HG02973 (cell line): ENCODE measurements at regions not wholly inside any gene's neighbourhood (a gene's known extent, or its start where the extent isn't known, plus 50 kb on each side); places are given as distances from the start of the nearest gene placed in this dataset.
"Not testable (repeated sequence)": the region's sequence is repeated elsewhere in the genome, so short reads cannot be mapped to it uniquely, and the experiment has no call there.

ENCODE experiments used
- ATAC-seq: cut with Tn5 transposase; IDR thresholded peaks from one replicate; pipeline ENCODE4 v1.9.1; 2021; ENCODE audit warnings: moderate library complexity; ENCODE audit not compliant: unreplicated experiment

GRCh38 chr10:10734356-10735064 is 283.2 kb upstream of the CELF2 start:
- no peak for ATAC-seq

GRCh38 chr10:10745291-10745690 is 272.4 kb upstream of the CELF2 start:
- ATAC-seq = no peak

DNA sequence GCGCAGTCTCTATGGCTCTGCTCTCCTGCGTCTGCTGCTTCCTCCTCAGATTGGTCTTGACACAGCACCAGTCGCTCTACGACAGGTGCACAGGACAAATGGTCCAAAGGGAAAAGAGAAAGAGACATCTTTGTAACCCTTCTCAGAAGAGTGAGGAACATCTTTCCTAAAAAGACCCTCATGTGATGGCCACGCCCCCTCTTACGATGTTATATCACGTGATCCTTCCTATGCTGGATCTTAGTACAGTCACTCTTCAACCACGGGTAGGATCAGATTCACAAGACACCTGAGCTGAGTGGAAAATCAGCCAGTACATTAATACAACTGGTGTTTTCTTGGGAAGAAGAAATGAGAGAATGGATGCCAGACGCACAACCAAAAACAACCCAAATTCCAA is 262.2 kb upstream of the CELF2 start:
- ATAC-seq = no peak

GRCh38 chr10:10758306-10758705 is 259.4 kb upstream of the CELF2 start:
- ATAC-seq = no peak

GRCh38 chr10:10759806-10760205 is 257.9 kb upstream of the CELF2 start:
- not testable (repeated sequence) for ATAC-seq

DNA sequence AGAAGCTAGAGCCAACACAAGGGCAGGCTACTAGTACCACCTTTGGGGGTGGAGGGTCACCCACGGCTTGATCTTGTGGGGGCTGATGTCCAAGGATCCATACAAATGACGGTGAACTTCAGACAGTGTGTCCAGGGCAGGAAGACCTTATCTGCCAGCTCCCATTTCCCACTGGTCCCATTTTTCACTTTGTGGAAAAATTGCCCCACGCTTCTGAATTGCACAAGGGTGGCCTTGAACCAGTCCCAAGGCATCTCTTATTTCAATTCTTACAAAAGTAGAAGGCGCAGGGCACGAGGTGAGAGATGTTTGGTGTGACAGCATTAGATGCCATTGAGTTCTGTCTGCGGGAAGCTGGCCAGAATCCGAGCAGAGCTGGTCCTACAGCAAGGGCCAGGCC is 252.7 kb upstream of the CELF2 start:
- ATAC-seq = no peak

DNA sequence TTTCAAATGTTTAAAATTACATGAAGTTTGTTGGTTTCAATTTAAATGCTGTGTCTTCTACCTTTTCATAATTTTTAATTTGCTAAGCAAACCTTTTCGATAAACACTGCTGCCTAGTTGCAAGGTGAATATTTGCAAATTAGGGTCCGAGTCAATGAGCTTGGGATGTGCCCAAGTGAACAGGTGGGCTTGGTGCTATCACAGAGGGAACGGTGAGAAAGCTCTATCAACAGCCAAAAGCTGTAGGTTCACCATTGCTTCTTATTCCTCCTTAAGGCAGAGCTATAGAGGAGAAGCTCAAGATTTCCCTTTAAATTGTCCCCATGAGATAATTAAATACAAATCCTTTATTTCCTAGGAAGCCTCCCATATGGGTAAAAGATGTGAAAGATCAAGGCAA is 245.3 kb upstream of the CELF2 start:
- no peak for ATAC-seq

DNA sequence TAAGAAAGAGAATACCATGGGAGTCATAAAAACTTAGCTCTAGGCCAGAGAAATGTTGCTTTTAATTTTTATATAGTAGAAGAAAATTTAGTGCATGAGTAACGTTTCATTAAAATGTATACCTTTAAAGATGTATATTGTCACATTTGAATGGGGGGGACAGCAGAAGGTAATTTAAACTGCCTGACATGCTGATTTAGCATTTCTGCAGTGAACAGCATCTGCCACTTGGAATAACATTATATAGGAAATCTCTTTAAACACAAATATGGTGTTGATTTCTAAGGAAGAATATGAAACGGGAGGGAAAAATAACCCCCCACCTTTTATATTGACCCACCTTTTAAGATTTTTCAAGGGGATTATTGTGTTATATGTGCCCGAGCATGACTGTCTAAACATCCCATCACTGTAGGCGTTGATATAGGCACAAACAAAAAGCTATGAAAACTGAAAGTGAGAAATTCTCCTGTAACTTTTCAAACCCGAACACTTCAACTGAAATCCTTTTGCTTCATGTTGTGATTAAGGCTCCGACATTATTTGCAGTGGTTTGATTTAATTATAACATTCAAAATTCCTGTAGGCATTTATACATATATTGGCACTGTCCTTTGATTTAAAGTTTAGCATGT is 244.7 kb upstream of the CELF2 start:
- ATAC-seq = no peak

- ATAC-seq = no peak
Observed at GRCh38 chr10:10774416-10774815, 243.3 kb upstream of the CELF2 start.

DNA sequence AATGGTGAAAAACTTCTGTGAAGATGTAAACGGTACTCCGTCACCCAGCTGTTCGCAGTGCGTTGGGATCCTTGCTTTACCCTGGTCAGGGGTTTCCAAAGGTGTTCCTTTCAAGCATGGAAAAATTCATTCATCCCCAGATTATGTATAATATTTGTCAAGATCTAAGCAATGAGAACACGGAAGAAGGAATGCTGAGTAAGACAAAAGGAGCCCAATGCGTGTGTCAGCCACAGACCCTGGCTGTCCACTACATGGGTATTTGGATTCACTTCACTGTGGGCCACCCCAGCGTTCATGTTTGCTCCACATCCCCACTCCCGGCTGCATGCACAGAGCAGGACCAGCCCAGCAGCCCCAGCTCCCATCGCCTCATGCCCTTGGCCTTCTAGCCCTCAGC is 241.3 kb upstream of the CELF2 start:
- no peak for ATAC-seq

DNA sequence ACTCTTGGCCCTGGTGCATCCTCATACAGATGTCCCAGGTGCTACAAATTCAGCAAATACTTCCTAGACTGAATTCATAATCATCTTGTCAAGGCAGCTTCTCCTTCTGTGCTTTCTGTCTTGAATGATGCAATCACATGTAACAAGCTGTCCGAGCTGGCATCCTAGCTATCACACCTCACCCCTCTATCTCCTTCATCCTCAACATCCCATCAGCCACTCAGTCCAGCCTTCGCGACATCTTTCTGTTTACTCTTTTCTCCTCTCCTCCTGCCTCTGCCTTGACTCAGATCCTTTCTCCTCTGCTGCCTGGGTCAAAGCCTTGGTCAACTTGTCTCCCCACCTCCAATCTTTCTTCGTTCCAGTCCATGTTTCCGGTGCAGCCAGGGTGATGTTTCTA is 240.4 kb upstream of the CELF2 start:
- no peak for ATAC-seq

- no peak for ATAC-seq
Observed at GRCh38 chr10:10777723-10778122, 239.9 kb upstream of the CELF2 start.

- no peak for ATAC-seq
Observed at GRCh38 chr10:10778959-10779358, 238.7 kb upstream of the CELF2 start.

DNA sequence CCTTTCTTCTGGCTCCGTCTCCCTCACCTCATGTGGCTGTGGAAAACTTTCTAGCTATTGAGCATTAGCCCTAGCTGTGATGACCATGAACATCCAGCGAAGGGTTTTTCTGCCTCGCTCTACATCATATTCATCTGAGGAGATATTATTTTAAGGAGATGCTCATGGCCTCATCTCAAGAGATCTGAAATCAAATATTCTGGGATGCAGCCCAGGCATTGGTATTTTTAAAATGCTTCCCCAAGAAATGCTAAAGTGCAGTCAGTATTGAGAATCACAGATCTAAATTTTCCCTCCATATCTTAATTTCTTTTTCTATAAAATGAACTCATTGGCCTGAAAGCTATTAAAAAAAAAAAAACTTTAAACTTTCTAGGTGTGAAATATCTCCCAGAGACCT is 238.2 kb upstream of the CELF2 start:
- no peak for ATAC-seq

DNA sequence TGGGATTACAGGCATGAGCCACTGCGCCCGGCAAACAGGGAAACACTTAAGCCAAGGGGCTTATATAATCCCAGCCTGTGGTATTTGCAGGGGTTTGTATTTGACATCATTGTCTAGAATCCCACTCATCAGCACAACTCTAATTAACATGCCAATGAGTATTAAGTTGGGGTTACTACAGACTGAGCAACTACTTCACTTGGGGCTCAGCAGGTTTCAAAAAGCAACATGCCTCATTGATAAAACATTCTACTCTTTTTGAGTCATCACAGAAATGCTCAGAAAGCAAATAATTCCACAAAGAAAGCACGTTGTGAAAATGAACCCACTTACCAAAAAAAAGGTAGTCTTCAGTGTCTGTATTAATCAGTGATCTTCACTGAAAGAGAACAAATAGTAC is 236.9 kb upstream of the CELF2 start:
- ATAC-seq = no peak

- no peak for ATAC-seq
Observed at GRCh38 chr10:10782603-10783002, 235.1 kb upstream of the CELF2 start.

GRCh38 chr10:10785627-10786026 is 232.0 kb upstream of the CELF2 start:
- ATAC-seq = no peak

- ATAC-seq = no peak
Observed at GRCh38 chr10:10786109-10787090, 231.3 kb upstream of the CELF2 start.

- no peak for ATAC-seq
Observed at GRCh38 chr10:10787586-10787985, 230.1 kb upstream of the CELF2 start.

DNA sequence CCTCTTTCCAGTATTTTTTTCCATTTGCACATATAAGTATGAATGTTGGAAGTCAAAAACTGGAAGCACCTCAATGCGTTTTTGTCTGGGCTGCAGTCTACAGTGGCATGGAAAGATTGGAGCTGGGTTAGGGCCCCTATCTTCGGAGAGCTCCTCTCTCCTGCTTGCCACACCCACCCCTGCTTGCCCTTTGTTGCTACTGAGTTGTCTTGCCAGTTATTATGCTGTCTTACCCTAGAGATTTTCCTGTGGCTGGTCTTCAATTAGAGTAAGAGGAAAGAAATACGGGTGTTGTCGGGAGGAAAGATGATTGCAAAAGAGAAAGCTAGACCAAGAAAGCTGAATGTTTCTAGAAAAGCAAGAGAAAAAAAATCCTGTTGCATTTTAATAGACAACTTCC is 228.9 kb upstream of the CELF2 start:
- no peak for ATAC-seq

DNA sequence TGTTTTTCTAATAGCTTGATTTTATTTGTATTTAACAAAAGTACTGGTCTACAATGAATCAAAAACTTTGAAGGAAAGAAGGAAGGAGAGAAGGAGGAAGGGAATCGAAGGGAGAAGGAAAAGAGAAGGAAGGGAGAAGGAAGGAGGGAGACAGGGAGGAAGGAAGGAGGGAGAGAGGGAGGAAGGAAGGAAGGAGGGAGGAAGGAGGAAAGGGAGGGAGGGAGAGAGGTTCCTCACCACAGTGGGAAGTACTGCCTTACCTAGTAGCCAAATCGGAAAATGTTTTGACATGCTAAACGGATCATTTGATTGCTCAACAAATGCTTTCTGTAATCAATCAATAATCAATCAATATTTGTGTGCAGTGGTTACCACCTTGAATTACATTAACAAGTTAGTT is 225.8 kb upstream of the CELF2 start:
- no peak for ATAC-seq

- no peak for ATAC-seq
Observed at GRCh38 chr10:10792681-10793080, 225.0 kb upstream of the CELF2 start.
